Activated CD4-positive, alpha-beta T cell treated with anti-CD3 and anti-CD28 coated beads, Interleukin-2, amount 10 ng/mL, durations not matched to agents 24 days and 14 days (primary cell): ENCODE measurements at regions not wholly inside any gene's neighbourhood (a gene's known extent, or its start where the extent isn't known, plus 50 kb on each side); places are given as distances from the start of the nearest gene placed in this dataset.
"Not testable (repeated sequence)": the region's sequence is repeated elsewhere in the genome, so short reads cannot be mapped to it uniquely, and the experiment has no call there.

ENCODE experiments used
- DNase-seq: peaks from one replicate; pipeline ENCODE4 v3.0.0; 2022
- H3K27ac Mint-ChIP-seq: one replicate; pipeline ENCODE4 v1.8.0; 2022; ENCODE audit warnings: mild to moderate bottlenecking, mixed read lengths
- H3K27me3 Mint-ChIP-seq: one replicate; pipeline ENCODE4 v1.8.0; 2022; ENCODE audit warnings: mixed read lengths
- H3K36me3 Mint-ChIP-seq: one replicate; pipeline ENCODE4 v1.8.0; 2022; ENCODE audit warnings: low read depth, mild to moderate bottlenecking, mixed read lengths
- H3K4me1 Mint-ChIP-seq: one replicate; pipeline ENCODE4 v1.8.0; 2021; ENCODE audit warnings: mixed read lengths
- H3K4me3 Mint-ChIP-seq: one replicate; pipeline ENCODE4 v1.8.0; 2022; ENCODE audit warnings: mild to moderate bottlenecking, moderate library complexity, mixed read lengths
- H3K9me3 Mint-ChIP-seq: one replicate; pipeline ENCODE4 v1.8.0; 2021; ENCODE audit warnings: mixed read lengths
- intact Hi-C: fragments of 100-400 bp; cut with micrococcal nuclease; formaldehyde crosslinking; loops from one replicate; pipeline ENCODE4 v1.15.1; 2023

DNA sequence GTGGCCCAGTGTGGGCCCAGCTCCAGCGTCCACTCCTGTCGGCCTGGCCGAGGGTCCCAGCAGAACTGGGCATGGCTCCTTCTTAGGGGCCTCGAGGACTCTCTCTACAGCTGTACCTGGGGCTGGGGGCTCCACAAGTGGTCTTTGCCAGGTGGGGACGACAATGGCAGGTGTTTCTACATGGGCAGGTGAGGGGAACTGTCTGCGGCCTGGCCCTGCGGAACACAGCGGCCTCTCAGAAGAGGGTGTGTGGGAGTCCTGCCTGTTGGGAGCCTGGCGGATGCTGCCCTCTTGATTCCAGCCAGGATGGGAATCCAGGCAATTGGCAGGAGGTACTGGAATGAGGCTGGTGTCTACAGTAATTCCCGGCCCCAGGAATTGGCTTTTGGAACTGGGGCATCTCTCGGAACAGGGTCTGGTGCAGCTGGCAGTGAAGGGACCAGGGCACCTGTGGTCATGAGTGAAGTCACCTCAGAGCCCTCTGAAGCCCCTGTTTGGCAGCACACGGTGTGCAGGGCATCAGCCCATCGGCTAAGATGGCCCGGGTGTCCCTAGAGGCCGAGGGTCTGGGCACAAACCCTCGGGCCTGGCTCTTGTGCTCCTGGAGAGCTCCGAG is 357.9 kb downstream of the TMEM121 start:
- H3K27ac Mint-ChIP-seq, H3K4me3 Mint-ChIP-seq, intact Hi-C loops, H3K9me3 Mint-ChIP-seq, H3K36me3 Mint-ChIP-seq, H3K4me1 Mint-ChIP-seq, DNase-seq: not testable (repeated sequence)
- H3K27me3 Mint-ChIP-seq = peaks cover 20% of the 10 kb centered on the region

DNA sequence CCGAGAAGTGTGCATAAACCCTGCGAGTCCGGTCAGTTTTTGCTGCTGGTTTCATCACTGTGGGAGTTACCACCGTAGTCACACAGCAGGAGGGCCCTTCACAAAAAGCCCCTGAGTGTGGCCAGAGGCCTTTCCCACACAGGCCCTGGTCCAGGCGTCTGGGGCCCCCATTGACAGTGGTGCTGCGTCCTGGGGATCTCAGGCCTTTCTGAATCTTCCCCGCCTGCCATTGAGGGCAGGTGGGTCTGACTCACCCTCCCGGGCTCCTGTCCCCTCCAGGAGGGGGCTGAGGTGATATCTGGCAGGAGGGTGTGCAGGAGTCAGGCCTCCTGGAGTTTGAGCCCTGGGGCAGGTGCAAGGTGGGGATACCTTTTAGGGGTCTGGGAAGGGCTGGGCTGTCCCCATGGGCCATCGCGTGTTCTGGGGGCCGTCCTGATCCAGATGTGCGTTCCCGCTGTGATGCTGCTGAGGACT is 358.5 kb downstream of the TMEM121 start:
- Mint-ChIP-seq H3K27me3 (peaks cover 20% of the 10 kb centered on the region), H3K9me3 (no peaks in the 10 kb centered on the region), H3K36me3 (no peaks in the 10 kb centered on the region), H3K4me1 (peaks cover 8% of the 10 kb centered on the region), H3K27ac (no peak overlapping the region), H3K4me3 (no peak overlapping the region)
- intact Hi-C loops = no loop called here
- no peak for DNase-seq

DNA sequence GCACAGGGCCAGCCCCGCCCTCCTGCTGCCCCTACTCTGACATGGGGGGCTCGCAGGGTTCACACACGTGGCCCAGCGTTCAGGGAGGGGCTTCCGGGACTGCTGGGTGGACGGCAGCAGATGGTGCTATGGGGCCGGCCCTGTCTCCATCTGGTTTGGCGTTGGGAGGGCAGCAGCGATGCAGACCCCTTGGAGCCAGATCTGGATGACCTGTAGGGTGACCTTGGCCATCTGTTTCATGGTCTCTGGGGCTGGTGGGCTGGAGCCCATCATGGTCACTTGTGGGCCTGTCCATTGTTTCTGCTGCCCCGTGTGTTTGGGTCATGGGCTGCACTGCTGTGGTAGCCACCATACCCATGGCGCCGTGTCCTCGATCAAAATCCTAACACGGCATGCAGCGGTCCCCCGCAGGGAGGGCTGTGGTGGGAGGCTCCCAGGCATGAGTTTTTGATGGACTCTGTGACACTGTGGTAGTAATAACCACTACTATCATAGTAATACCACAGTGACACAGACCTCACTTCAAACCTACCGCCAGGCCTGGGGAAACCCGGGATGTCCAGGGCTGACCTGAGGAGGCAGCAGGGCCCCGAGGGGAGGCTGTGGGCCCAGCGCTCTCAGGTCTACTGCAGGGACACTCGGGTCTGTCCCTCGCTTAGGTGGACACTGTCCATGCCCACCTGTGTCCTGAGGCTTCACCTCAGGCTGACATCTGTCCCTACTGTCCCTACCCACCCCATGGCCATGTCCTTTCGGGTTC is 359.4 kb downstream of the TMEM121 start:
- intact Hi-C loops = no loop called here
- Mint-ChIP-seq H3K9me3 (no peaks in the 10 kb centered on the region), H3K36me3 (no peaks in the 10 kb centered on the region), H3K27ac (no peak overlapping the region), H3K4me3 (no peak overlapping the region), H3K27me3 (peaks cover 21% of the 10 kb centered on the region), H3K4me1 (peaks cover 8% of the 10 kb centered on the region)
- no peak for DNase-seq

DNA sequence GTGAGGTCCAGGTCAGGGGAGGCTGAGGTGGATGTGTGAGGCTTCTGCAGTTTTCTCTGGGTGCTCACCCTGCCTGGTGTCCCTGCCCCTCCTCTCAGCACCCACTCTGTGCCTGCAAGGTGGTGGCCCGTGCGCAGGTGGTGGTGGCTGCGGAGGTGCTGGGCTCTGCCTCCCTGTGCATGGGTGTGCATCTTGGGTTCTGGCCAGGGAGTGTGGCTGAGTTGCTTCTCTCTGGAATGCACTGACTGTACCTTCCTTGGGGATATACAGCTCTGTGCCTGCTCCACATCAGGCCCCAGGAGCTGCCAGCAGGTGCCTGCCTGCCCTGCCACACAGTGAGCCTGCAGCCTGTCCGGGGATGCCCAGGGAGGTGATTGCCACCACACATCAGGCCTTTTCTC is 360.4 kb downstream of the TMEM121 start:
- H3K36me3 Mint-ChIP-seq, H3K4me3 Mint-ChIP-seq, H3K4me1 Mint-ChIP-seq, intact Hi-C loops, H3K9me3 Mint-ChIP-seq, DNase-seq, H3K27ac Mint-ChIP-seq: not testable (repeated sequence)
- peaks cover 24% of the 10 kb centered on the region for H3K27me3 Mint-ChIP-seq

DNA sequence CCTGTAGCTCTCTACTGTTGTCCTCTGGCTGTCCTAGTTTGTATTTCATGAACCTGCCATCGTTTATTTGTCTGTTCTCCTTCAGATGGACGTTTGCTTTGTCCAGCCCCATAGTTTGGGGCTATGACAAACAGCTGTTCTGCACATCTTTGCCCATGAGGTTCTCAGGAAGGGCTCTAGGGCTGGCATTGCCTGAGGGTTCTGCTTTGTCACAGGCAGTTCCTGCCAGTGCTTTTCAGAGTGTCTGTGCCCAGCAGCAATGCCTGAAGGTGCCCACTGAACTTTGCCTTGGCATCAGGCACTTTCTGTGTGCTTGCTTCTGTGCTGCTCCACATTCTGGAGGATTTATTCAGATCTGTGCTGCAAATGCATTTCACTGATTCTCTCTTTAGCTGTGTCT is 361.3 kb downstream of the TMEM121 start:
- H3K4me1 Mint-ChIP-seq = peaks cover 8% of the 10 kb centered on the region
- H3K27ac Mint-ChIP-seq = no peak overlapping the region
- no peaks in the 10 kb centered on the region for H3K9me3 Mint-ChIP-seq
- no peak overlapping the region for H3K4me3 Mint-ChIP-seq
- H3K36me3 Mint-ChIP-seq = no peaks in the 10 kb centered on the region
- H3K27me3 Mint-ChIP-seq = peaks cover 24% of the 10 kb centered on the region
- no peak for DNase-seq
- intact Hi-C loops = no loop called here

DNA sequence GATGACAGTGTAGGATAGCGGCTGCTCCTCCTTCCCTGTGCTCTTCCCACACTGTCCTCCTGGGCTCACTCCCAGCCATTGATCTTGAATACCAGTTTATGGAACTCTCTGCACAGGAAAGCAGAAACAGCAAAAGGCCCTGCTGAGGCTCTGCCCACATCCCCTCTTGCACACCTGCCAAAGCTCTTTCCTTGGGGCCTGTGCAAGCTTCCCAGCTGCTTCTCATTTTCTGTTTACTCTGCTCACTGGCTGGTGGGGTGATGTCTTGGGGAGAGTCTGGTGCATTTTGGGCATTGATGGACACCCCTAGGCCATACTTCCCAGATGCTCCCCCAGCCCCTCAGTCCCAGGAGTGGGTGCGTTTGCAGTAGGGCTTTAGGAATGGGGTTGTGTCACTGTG is 361.8 kb downstream of the TMEM121 start:
- Mint-ChIP-seq H3K4me3 (no peak overlapping the region), H3K27me3 (peaks cover 24% of the 10 kb centered on the region), H3K9me3 (no peaks in the 10 kb centered on the region), H3K36me3 (no peaks in the 10 kb centered on the region), H3K27ac (no peak overlapping the region), H3K4me1 (peaks cover 8% of the 10 kb centered on the region)
- intact Hi-C loops = no loop called here
- DNase-seq = no peak

DNA sequence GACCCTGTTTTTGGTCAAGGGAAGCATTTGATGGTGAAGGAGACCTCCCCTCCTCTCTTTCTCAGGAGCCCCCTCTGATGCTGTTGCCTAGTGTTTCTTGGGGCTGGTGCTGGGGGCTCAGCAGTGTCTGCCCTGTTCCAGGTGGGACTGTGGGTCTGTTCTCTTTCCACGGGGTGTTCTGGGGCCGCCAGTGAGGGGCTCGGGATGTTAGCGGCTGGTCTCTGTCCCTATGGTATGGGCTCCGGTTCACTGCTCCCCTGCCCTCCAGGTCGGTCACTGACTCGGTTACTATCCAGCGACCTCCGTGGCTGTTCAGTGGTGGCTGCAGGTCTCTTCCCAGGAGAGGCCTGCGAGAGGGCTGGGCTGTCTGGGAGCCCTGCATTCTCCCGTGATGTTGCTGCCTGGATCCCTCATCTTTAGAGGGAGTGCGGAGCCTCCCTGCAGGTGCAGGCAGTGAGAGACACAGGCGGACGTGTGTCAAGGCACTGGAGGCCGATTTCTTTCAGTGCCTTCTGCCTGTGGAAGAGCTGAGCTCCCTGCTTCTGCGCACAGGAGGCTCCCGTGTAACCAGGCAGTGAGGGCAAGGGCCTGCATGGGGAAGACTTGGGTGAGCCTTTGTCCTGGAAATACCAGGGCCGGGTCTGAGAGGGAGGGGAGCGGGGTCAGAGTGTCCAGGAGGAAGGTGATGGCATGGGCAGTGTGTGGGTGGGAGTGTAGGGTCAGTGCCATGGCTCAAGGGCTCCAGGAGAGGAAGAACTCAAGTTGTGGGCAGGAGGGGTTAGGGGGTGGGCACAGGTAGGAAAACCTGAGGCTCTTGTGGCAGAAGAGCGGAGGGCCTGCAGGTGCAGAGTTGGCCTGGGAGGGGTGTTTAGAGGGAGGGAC is 362.6 kb downstream of the TMEM121 start:
- Mint-ChIP-seq H3K4me1 (peaks cover 8% of the 10 kb centered on the region), H3K36me3 (no peaks in the 10 kb centered on the region), H3K9me3 (no peaks in the 10 kb centered on the region), H3K27me3 (peaks cover 24% of the 10 kb centered on the region), H3K27ac (no peak overlapping the region), H3K4me3 (no peak overlapping the region)
- no peak for DNase-seq
- intact Hi-C loops = no loop called here

DNA sequence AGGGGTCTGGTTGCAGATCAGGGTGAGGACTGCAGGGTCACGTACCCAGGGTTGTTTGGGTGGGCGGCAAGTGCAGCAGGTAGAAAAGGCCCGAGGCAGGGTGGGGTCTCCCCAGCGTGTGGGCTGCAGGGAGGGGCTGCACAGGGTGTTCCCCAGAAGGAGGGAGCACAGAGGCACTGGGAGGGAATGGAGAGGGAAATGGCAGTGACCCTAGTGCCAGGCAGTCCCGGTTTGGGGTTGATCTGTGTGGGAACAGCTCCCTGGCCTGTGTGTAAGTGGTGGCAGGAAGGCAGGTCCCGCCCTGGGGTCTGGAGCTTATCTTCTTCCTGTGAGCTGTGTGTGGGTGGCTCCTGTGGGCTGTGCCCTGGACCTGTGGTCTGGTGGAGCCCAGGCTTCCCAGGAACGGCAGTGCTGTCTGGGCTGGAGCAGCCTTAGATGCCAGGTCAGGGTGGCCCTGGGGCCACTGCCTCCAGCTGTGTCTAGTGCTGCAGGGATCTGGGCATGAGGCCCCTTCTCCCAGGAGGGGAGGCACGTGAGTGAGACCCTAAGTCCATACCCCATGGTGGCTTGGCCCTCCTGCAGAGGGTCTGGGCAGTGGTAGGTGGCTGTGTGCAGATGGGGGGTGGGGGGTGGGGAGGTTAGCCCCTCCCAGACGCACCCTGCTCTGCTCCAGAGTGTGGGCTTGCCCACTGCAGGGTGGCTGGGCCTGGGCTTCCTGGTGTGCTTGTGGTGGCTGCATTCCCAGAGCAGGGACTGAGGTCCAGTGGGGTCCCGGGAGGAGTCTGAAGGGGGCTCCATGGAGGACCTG is 363.5 kb downstream of the TMEM121 start:
- Mint-ChIP-seq H3K9me3 (no peaks in the 10 kb centered on the region), H3K4me3 (no peak overlapping the region), H3K27ac (no peak overlapping the region), H3K27me3 (peaks cover 25% of the 10 kb centered on the region), H3K36me3 (no peaks in the 10 kb centered on the region), H3K4me1 (peaks cover 8% of the 10 kb centered on the region)
- intact Hi-C loops = no loop called here
- DNase-seq = no peak

DNA sequence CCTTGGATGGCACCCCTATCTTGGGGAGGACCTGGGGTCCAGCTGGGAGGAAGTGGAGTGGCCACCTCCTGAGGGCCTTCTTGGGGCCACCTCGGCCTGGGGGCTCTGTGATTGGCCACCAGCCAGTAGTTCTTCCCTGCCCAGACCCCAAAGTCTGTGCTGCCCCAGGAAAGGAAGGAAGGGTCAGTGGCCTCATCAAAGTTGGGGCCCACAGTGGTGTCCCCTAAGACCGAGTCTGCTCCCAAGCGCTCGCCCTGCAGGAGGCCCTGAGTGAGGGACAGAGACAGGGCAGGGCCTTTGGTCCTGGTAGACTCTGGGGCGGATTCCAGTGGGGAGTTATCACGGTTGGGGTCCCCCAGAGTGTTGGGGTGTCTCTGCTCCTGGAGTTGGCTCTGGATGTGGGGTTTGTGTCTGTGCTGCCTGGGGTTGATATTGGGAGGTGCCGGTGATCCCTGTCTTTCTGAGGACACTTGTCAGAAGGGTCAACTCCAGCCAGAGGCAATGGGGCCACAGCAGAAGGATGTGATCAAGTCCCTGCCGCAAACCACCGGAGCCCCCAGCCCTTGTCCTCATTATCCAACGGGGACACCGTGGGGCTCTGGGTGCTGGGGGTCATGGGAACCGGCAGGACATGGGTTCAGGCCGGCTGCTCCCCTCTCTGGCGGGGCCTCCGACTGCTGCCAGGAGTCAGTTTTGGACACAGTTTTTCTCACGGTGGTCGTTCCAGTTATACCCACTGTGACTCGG is 364.3 kb downstream of the TMEM121 start:
- peaks cover 8% of the 10 kb centered on the region for H3K4me1 Mint-ChIP-seq
- intact Hi-C loops = no loop called here
- peaks cover 26% of the 10 kb centered on the region for H3K27me3 Mint-ChIP-seq
- no peak for DNase-seq
- no peak overlapping the region for H3K27ac Mint-ChIP-seq
- no peak overlapping the region for H3K4me3 Mint-ChIP-seq
- H3K36me3 Mint-ChIP-seq = no peaks in the 10 kb centered on the region
- no peaks in the 10 kb centered on the region for H3K9me3 Mint-ChIP-seq

DNA sequence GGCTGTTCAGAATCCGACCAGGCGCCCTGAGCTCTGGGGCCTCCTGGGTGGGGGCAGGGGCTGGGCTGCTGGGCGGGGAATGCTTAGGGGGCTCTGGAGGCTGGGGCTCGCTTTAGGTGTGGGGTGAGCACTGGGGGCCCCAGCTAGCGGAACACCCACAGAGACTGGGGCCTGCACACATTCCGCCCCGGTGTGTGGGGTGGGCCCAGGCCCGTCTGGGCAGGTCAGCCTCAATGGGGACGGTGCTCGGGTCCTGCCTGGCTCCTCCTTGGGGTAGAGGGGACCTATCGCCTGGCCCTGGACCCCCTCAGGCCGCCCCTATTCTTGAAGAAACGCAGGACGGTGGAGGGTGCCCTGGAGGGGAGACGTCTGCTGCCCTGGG is 364.8 kb downstream of the TMEM121 start:
- Mint-ChIP-seq H3K4me1 (peaks cover 8% of the 10 kb centered on the region), H3K27me3 (peaks cover 26% of the 10 kb centered on the region), H3K27ac (no peak overlapping the region), H3K36me3 (no peaks in the 10 kb centered on the region), H3K9me3 (no peaks in the 10 kb centered on the region), H3K4me3 (no peak overlapping the region)
- no peak for DNase-seq
- intact Hi-C loops = no loop called here

DNA sequence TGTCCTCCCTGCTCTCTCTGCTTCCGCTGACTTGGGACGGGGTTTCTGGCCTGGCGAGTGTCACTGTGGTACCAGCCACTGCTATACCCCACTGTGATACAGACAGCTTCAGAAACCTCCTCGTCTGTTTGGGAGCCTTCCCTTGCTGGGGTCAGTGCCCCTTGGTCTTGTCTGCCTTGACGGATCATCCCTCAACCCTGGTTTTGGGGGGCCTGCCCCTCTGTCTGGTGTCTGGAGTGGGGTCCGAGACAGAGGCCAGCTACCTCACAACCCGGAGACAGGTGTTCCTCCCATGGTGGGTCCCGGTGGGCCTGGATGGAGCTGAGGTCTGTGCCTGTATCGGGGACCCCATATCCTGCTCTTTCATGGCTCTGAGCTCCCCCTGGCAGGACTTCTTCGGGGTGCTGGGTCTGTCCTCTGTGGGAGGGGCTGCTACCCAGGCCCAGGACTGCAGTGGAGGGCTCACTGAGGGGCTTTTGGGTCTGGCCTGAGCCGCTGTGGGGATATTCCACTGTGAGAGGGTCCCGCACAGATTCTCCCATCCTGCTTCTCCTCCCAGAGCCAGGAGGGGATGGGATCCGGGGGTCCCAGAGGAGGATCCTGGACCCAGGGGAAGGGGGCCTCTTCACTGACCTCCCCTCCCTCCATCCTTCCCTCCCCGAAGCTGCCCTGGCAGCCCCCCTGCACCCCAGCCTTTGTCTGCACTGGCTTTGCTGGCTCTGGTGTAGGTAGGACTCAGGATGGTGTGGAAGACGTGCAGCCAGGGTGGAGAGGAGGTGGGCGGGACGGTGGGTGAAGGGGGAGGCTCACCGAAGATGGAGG is 365.5 kb downstream of the TMEM121 start:
- H3K27me3 Mint-ChIP-seq = peaks cover 31% of the 10 kb centered on the region
- intact Hi-C loops = no loop called here
- H3K36me3 Mint-ChIP-seq = no peaks in the 10 kb centered on the region
- no peak overlapping the region for H3K4me3 Mint-ChIP-seq
- H3K4me1 Mint-ChIP-seq = peaks cover 10% of the 10 kb centered on the region
- peak; percentile 45 for DNase-seq
- H3K27ac Mint-ChIP-seq = no peak overlapping the region
- no peaks in the 10 kb centered on the region for H3K9me3 Mint-ChIP-seq
